CD8-positive, alpha-beta memory T cell (primary cell): ENCODE measurements at regions not wholly inside any gene's neighbourhood (a gene's known extent, or its start where the extent isn't known, plus 50 kb on each side); places are given as distances from the start of the nearest gene placed in this dataset.
A peak's percentile ranks its signal among the peaks of the same experiment; 100 is the strongest.

ENCODE experiments used
- CTCF ChIA-PET: fragments of 350-600 bp; sonication (Branson Sonifier 250); formaldehyde crosslinking; loops from one replicate; lab custom pipeline; 2021; ENCODE audit warnings: antibody characterized with exemption; lab: Charles Lee
- POLR2A ChIA-PET: fragments of 350-600 bp; sonication (Branson Sonifier 250); formaldehyde crosslinking; loops from one replicate; lab custom pipeline; 2021; ENCODE audit warnings: antibody characterized with exemption; lab: Charles Lee
- DNase-seq, 5 donors: peaks; one replicate each; pipeline versions ENCODE4 v3.0.0 to v3.0.0-alpha.2; 2020 to 2022; ENCODE audit warnings: mixed read lengths in 1 of 5
- H3K27ac ChIP-seq: one replicate; pipeline ENCODE4 v1.7.0; 2013; ENCODE audit warnings: low read depth, mild to moderate bottlenecking, low read length, moderate library complexity
- H3K27me3 ChIP-seq: 2 replicates; pipeline ENCODE4 v1.7.0; 2013; ENCODE audit warnings: low read length, mild to moderate bottlenecking; ENCODE audit not compliant: insufficient read depth, poor library complexity, severe bottlenecking
- H3K36me3 ChIP-seq: 2 replicates; pipeline ENCODE4 v1.7.0; 2013; ENCODE audit warnings: mild to moderate bottlenecking, low read length, moderate library complexity; ENCODE audit not compliant: insufficient read depth
- H3K4me1 ChIP-seq: 2 replicates; pipeline ENCODE4 v1.7.0; 2013; ENCODE audit warnings: mild to moderate bottlenecking, low read length, moderate library complexity; ENCODE audit not compliant: insufficient read depth
- H3K4me3 ChIP-seq: 2 replicates; pipeline ENCODE4 v1.7.0; 2013; ENCODE audit warnings: mild to moderate bottlenecking, low read length
- H3K9me3 ChIP-seq: 2 replicates; pipeline ENCODE4 v1.7.0; 2013; ENCODE audit warnings: mild to moderate bottlenecking, low read length
- H3K27ac Mint-ChIP-seq, 8 donors: one replicate each; pipeline ENCODE4 v1.8.0; 2020 to 2021; ENCODE audit warnings: mixed read lengths in 8 of 8, mild to moderate bottlenecking in 6 of 8, inconsistent platforms in 3 of 8, moderate library complexity in 3 of 8
- H3K27me3 Mint-ChIP-seq, 2 donors: one replicate each; pipeline ENCODE4 v1.8.0; 2020 to 2021; ENCODE audit warnings: mixed read lengths in 2 of 2, mild to moderate bottlenecking in 1 of 2, moderate library complexity in 1 of 2
- H3K36me3 Mint-ChIP-seq, 3 donors: one replicate each; pipeline ENCODE4 v1.8.0; 2020 to 2021; ENCODE audit warnings: mixed read lengths in 3 of 3, inconsistent platforms in 1 of 3, mild to moderate bottlenecking in 1 of 3
- H3K4me1 Mint-ChIP-seq, 3 donors: one replicate each; pipeline ENCODE4 v1.8.0; 2020 to 2021; ENCODE audit warnings: mixed read lengths in 3 of 3, inconsistent platforms in 1 of 3, mild to moderate bottlenecking in 1 of 3
- H3K4me3 Mint-ChIP-seq, 7 donors: one replicate each; pipeline ENCODE4 v1.8.0; 2020 to 2021; ENCODE audit warnings: mixed read lengths in 7 of 7, mild to moderate bottlenecking in 6 of 7, moderate library complexity in 4 of 7, inconsistent platforms in 2 of 7
- H3K9me3 Mint-ChIP-seq, 5 donors: one replicate each; pipeline ENCODE4 v1.8.0; 2020 to 2022; ENCODE audit warnings: mixed read lengths in 5 of 5, mild to moderate bottlenecking in 3 of 5, moderate library complexity in 2 of 5, inconsistent platforms in 1 of 5

GRCh38 chr10:2953495-2953894 lies 113.9 kb upstream of the PFKP start:
- H3K9me3 Mint-ChIP-seq, result peaks cover 0 to 4% (median 0%) of the 10 kb centered on the region in 5 donors
- peaks cover 1 to 15% (median 14%) of the 10 kb centered on the region in 3 donors for H3K4me1 Mint-ChIP-seq
- Histone ChIP-seq H3K4me1 (no peaks in the 10 kb centered on the region), H3K36me3 (no peaks in the 10 kb centered on the region), H3K4me3 (no peak overlapping the region), H3K27ac (no peak overlapping the region), H3K27me3 (no peaks in the 10 kb centered on the region), H3K9me3 (no peaks in the 10 kb centered on the region)
- H3K27ac Mint-ChIP-seq, result no peak overlapping the region
- H3K27me3 Mint-ChIP-seq, result peaks cover 12 to 31% of the 10 kb centered on the region in 2 donors
- no peak for DNase-seq
- H3K36me3 Mint-ChIP-seq, result no peaks in the 10 kb centered on the region
- no peak overlapping the region for H3K4me3 Mint-ChIP-seq
- POLR2A ChIA-PET, result no interaction called here
- CTCF ChIA-PET, result no interaction called here

- no peak overlapping the region for H3K27ac Mint-ChIP-seq
These were observed 116.0 kb upstream of the PFKP start for GRCh38 chr10:2951235-2951835.

GRCh38 chr10:2950546-2950945 lies 116.8 kb upstream of the PFKP start:
- no peaks in the 10 kb centered on the region for H3K4me1 ChIP-seq
- H3K36me3 ChIP-seq, result no peaks in the 10 kb centered on the region
- CTCF ChIA-PET, result no interaction called here
- Mint-ChIP-seq H3K27ac (peak overlapping the region in 1 of 8 donors; percentile 24), H3K36me3 (no peaks in the 10 kb centered on the region), H3K9me3 (peaks cover 0 to 4% (median 0%) of the 10 kb centered on the region in 5 donors), H3K4me1 (peaks cover 1 to 15% (median 14%) of the 10 kb centered on the region in 3 donors), H3K27me3 (peaks cover 16 to 58% of the 10 kb centered on the region in 2 donors), H3K4me3 (no peak overlapping the region)
- POLR2A ChIA-PET, result no interaction called here
- H3K27me3 ChIP-seq, result no peaks in the 10 kb centered on the region
- no peak overlapping the region for H3K27ac ChIP-seq
- no peaks in the 10 kb centered on the region for H3K9me3 ChIP-seq
- DNase-seq, result no peak
- H3K4me3 ChIP-seq, result no peak overlapping the region

More at GRCh38 chr10:2951235-2951835, 116.0 kb upstream of the PFKP start:
- H3K36me3 ChIP-seq, result no peaks in the 10 kb centered on the region
- Mint-ChIP-seq H3K4me3 (no peak overlapping the region), H3K36me3 (no peaks in the 10 kb centered on the region), H3K9me3 (peaks cover 0 to 4% (median 0%) of the 10 kb centered on the region in 5 donors), H3K27me3 (peaks cover 16 to 50% of the 10 kb centered on the region in 2 donors), H3K4me1 (peaks cover 1 to 15% (median 14%) of the 10 kb centered on the region in 3 donors)
- ChIA-PET CTCF (no interaction called here), POLR2A (no interaction called here)
- no peaks in the 10 kb centered on the region for H3K4me1 ChIP-seq
- DNase-seq, result no peak
- no peak overlapping the region for H3K27ac ChIP-seq
- no peaks in the 10 kb centered on the region for H3K9me3 ChIP-seq
- H3K27me3 ChIP-seq, result no peaks in the 10 kb centered on the region
- H3K4me3 ChIP-seq, result no peak overlapping the region

- H3K4me3 Mint-ChIP-seq, result peak overlapping the region in 1 of 7 donors; percentile 45
These were observed 117.4 kb upstream of the PFKP start for GRCh38 chr10:2949948-2950354.

GRCh38 chr10:2949221-2949947 lies 118.0 kb upstream of the PFKP start:
- H3K9me3 Mint-ChIP-seq, result peaks cover 0 to 4% (median 0%) of the 10 kb centered on the region in 5 donors

More at GRCh38 chr10:2949948-2950354, 117.4 kb upstream of the PFKP start:
- H3K4me1 ChIP-seq, result no peaks in the 10 kb centered on the region
- no peaks in the 10 kb centered on the region for H3K36me3 ChIP-seq
- H3K9me3 ChIP-seq, result no peaks in the 10 kb centered on the region
- no peak overlapping the region for H3K4me3 ChIP-seq
- CTCF ChIA-PET, result no interaction called here
- no peak overlapping the region for H3K27ac ChIP-seq
- H3K36me3 Mint-ChIP-seq, result no peaks in the 10 kb centered on the region
- no peak for DNase-seq
- no peaks in the 10 kb centered on the region for H3K27me3 ChIP-seq
- peaks cover 0 to 4% (median 0%) of the 10 kb centered on the region in 5 donors for H3K9me3 Mint-ChIP-seq
- H3K27ac Mint-ChIP-seq, result no peak overlapping the region
- POLR2A ChIA-PET, result no interaction called here
- H3K4me1 Mint-ChIP-seq, result peaks cover 1 to 15% (median 14%) of the 10 kb centered on the region in 3 donors
- peaks cover 16 to 64% of the 10 kb centered on the region in 2 donors for H3K27me3 Mint-ChIP-seq

GRCh38 chr10:2948127-2948854 lies 119.1 kb upstream of the PFKP start:
- Mint-ChIP-seq H3K4me1 (peaks cover 1 to 15% (median 14%) of the 10 kb centered on the region in 3 donors), H3K4me3 (no peak overlapping the region), H3K27ac (no peak overlapping the region), H3K36me3 (no peaks in the 10 kb centered on the region), H3K27me3 (peaks cover 16 to 69% of the 10 kb centered on the region in 2 donors), H3K9me3 (peaks cover 0 to 2% (median 0%) of the 10 kb centered on the region in 5 donors)
- Histone ChIP-seq H3K36me3 (no peaks in the 10 kb centered on the region), H3K9me3 (no peaks in the 10 kb centered on the region), H3K27me3 (no peaks in the 10 kb centered on the region), H3K4me3 (no peak overlapping the region), H3K4me1 (no peaks in the 10 kb centered on the region), H3K27ac (no peak overlapping the region)
- DNase-seq, result no peak
- ChIA-PET POLR2A (no interaction called here), CTCF (no interaction called here)

More at GRCh38 chr10:2949221-2949947, 118.0 kb upstream of the PFKP start:
- H3K4me1 ChIP-seq, result no peaks in the 10 kb centered on the region
- POLR2A ChIA-PET, result no interaction called here
- no peak overlapping the region for H3K4me3 ChIP-seq
- H3K9me3 ChIP-seq, result no peaks in the 10 kb centered on the region
- Mint-ChIP-seq H3K27ac (no peak overlapping the region), H3K4me1 (peaks cover 1 to 15% (median 14%) of the 10 kb centered on the region in 3 donors), H3K27me3 (peaks cover 16 to 66% of the 10 kb centered on the region in 2 donors), H3K4me3 (peak overlapping the region in 1 of 7 donors; percentile 45), H3K36me3 (no peaks in the 10 kb centered on the region)
- H3K27me3 ChIP-seq, result no peaks in the 10 kb centered on the region
- H3K27ac ChIP-seq, result no peak overlapping the region
- CTCF ChIA-PET, result no interaction called here
- no peaks in the 10 kb centered on the region for H3K36me3 ChIP-seq
- no peak for DNase-seq

GRCh38 chr10:2944788-2945187 lies 122.6 kb upstream of the PFKP start:
- CTCF ChIA-PET, result no interaction called here

More at GRCh38 chr10:2944788-2945187, 122.6 kb upstream of the PFKP start:
- no peak overlapping the region for H3K27ac ChIP-seq
- H3K4me3 ChIP-seq, result no peak overlapping the region
- DNase-seq, result no peak
- POLR2A ChIA-PET, result no interaction called here
- Mint-ChIP-seq H3K9me3 (peaks cover 0 to 1% (median 0%) of the 10 kb centered on the region in 5 donors), H3K4me3 (no peak overlapping the region), H3K36me3 (no peaks in the 10 kb centered on the region), H3K27ac (peak overlapping the region in 1 of 8 donors; percentile 17), H3K27me3 (peaks cover 8 to 64% of the 10 kb centered on the region in 2 donors), H3K4me1 (peaks cover 0 to 4% (median 3%) of the 10 kb centered on the region in 3 donors)
- no peaks in the 10 kb centered on the region for H3K36me3 ChIP-seq
- no peaks in the 10 kb centered on the region for H3K27me3 ChIP-seq
- no peaks in the 10 kb centered on the region for H3K9me3 ChIP-seq
- H3K4me1 ChIP-seq, result no peaks in the 10 kb centered on the region
